ENCODE measurements at regions not wholly inside any gene's neighbourhood (a gene's known extent, or its start where the extent isn't known, plus 50 kb on each side); places are given as distances from the start of the nearest gene placed in this dataset.
A peak's percentile ranks its signal among the peaks of the same experiment; 100 is the strongest.

- H4K20me1 ChIP-seq (ENCODE audit: low read length) = no peaks in the 10 kb centered on the region
- CTCF ChIA-PET = no interaction called here
- H3K4me1 ChIP-seq (ENCODE audit: insufficient read depth, low read length) = no peaks in the 10 kb centered on the region
- H3F3A ChIP-seq (ENCODE audit: low read length, unreplicated experiment) = no peaks in the 10 kb centered on the region
- H2AFZ ChIP-seq (ENCODE audit: low read length) = no peak overlapping the region
- BruUV-seq (replicated peaks) = no TSS peak
- H3K79me2 ChIP-seq (ENCODE audit: low read length) = no peaks in the 10 kb centered on the region
- H3K9ac ChIP-seq (ENCODE audit: low read length) = no peak overlapping the region
- no peaks in the 10 kb centered on the region for H3K36me3 ChIP-seq (ENCODE audit: low read depth, low read length)
- intact Hi-C loops (cut with micrococcal nuclease) = no loop called here
- no peaks in the 10 kb centered on the region for H3K27me3 ChIP-seq (ENCODE audit: low read length)
- H3K4me2 ChIP-seq (ENCODE audit: low read length) = no peak overlapping the region
- POLR2A ChIA-PET (ENCODE audit: unreplicated experiment) = no interaction called here
- H3K4me3 ChIP-seq (ENCODE audit: low read length) = no peak overlapping the region
- no peaks in the 10 kb centered on the region for H3K9me3 ChIP-seq (ENCODE audit: low read length)
- no peaks in the 10 kb centered on the region for H3K9me2 ChIP-seq (replicated peaks; ENCODE audit: low read length)
- H3K27ac ChIP-seq (ENCODE audit: low read length) = no peak overlapping the region
- ATAC-seq (no peak), DNase-seq (no peak)
- TF ChIP-seq EZH2 (IDR thresholded peaks at IDR 0.05; ENCODE audit: low read length, unreplicated experiment) (no peak), CTCF (conservative IDR thresholded peaks at IDR 0.05; ENCODE audit: low read depth, low read length) (no peak), EZH2phosphoT487 (IDR thresholded peaks at IDR 0.05; ENCODE audit: borderline replicate concordance, low read length) (no peak)
These were observed 137.3 kb downstream of the FAM114A2 start for GRCh38 chr5:153901449-153901848.

DNA sequence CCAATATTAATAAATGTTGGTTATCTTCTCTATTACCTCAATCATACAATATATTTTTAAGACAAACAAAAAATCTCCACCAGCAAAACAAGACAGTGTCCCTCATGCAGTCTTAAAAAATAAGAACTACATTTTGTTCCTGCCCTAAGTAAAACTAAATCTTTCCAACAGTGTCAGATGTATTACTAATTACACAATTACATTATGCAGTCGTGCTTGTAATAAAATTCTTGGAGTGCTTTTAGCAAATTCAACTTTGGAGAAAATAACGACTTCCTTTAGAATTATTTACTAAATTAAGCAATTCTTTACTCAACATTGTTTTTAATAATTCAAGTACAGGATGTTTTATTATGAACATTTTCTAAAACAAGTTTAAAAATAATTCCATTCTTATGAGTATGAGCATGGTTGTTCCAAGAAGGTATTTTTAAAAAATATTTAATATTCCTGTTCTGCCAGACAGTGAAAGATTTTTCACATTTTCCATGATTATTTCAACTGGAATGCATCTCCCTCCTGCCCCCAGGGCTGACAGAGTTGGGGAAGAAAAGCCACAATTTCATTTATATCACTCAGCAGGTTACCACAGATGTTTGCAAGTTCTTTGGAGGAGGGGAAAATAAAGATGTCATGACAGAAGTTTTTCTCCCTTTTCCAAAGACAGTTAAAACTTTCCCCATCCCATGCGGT lies 137.9 kb downstream of the FAM114A2 start:
- Histone ChIP-seq H4K20me1 (ENCODE audit: low read length) (no peaks in the 10 kb centered on the region), H3K9ac (ENCODE audit: low read length) (no peak overlapping the region), H3K4me2 (ENCODE audit: low read length) (no peak overlapping the region), H3K4me1 (ENCODE audit: insufficient read depth, low read length) (no peaks in the 10 kb centered on the region), H3K27me3 (ENCODE audit: low read length) (no peaks in the 10 kb centered on the region), H2AFZ (ENCODE audit: low read length) (no peak overlapping the region), H3K27ac (ENCODE audit: low read length) (no peak overlapping the region), H3K36me3 (ENCODE audit: low read depth, low read length) (no peaks in the 10 kb centered on the region), H3K79me2 (ENCODE audit: low read length) (no peaks in the 10 kb centered on the region), H3F3A (ENCODE audit: low read length, unreplicated experiment) (no peaks in the 10 kb centered on the region), H3K9me2 (replicated peaks; ENCODE audit: low read length) (no peaks in the 10 kb centered on the region), H3K4me3 (ENCODE audit: low read length) (no peak overlapping the region), H3K9me3 (ENCODE audit: low read length) (no peaks in the 10 kb centered on the region)
- TF ChIP-seq EZH2 (IDR thresholded peaks at IDR 0.05; ENCODE audit: low read length, unreplicated experiment) (no peak), CTCF (conservative IDR thresholded peaks at IDR 0.05; ENCODE audit: low read depth, low read length) (no peak), EZH2phosphoT487 (IDR thresholded peaks at IDR 0.05; ENCODE audit: borderline replicate concordance, low read length) (no peak)
- no TSS peak for BruUV-seq (replicated peaks)
- CTCF ChIA-PET = no interaction called here
- intact Hi-C loops (cut with micrococcal nuclease) = no loop called here
- ATAC-seq (no peak), DNase-seq (peak; percentile 16)
- POLR2A ChIA-PET (ENCODE audit: unreplicated experiment) = no interaction called here

DNA sequence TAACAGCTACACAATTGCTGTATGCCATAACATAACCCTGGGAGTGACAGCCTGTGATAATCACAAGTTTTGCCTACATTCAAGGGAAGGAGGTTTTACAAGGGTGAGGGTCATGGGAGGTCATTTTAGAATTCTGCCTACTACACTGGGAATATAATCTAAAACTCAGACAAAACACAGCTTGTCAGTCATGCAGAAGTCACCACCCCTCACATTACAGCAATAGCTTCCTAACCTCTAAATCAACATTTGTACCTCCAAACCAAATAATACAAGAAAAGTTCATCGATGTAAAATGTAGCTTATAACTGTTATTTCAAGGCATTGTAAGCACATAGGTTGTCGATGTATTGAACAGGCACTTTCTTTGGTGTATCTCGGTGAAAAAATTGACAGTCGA lies 139.0 kb downstream of the FAM114A2 start:
- ChIA-PET POLR2A (ENCODE audit: unreplicated experiment) (no interaction called here), CTCF (no interaction called here)
- ATAC-seq = no peak
- H3K4me1 ChIP-seq (ENCODE audit: insufficient read depth, low read length) = no peaks in the 10 kb centered on the region
- H3K36me3 ChIP-seq (ENCODE audit: low read depth, low read length) = no peaks in the 10 kb centered on the region
- H3K9me3 ChIP-seq (ENCODE audit: low read length) = no peaks in the 10 kb centered on the region
- no peaks in the 10 kb centered on the region for H3K27me3 ChIP-seq (ENCODE audit: low read length)
- no peaks in the 10 kb centered on the region for H3F3A ChIP-seq (ENCODE audit: low read length, unreplicated experiment)
- H4K20me1 ChIP-seq (ENCODE audit: low read length) = no peaks in the 10 kb centered on the region
- no peak overlapping the region for H3K9ac ChIP-seq (ENCODE audit: low read length)
- H2AFZ ChIP-seq (ENCODE audit: low read length) = no peak overlapping the region
- TF ChIP-seq EZH2 (IDR thresholded peaks at IDR 0.05; ENCODE audit: low read length, unreplicated experiment) = no peak
- TF ChIP-seq EZH2phosphoT487 (IDR thresholded peaks at IDR 0.05; ENCODE audit: borderline replicate concordance, low read length) = no peak
- no peak overlapping the region for H3K4me2 ChIP-seq (ENCODE audit: low read length)
- H3K79me2 ChIP-seq (ENCODE audit: low read length) = no peaks in the 10 kb centered on the region
- no peak for DNase-seq
- H3K9me2 ChIP-seq (replicated peaks; ENCODE audit: low read length) = no peaks in the 10 kb centered on the region
- intact Hi-C loops (cut with micrococcal nuclease) = no loop called here
- no TSS peak for BruUV-seq (replicated peaks)
- no peak overlapping the region for H3K4me3 ChIP-seq (ENCODE audit: low read length)
- no peak overlapping the region for H3K27ac ChIP-seq (ENCODE audit: low read length)
